C4-2B (cell line): ENCODE measurements at regions not wholly inside any gene's neighbourhood (a gene's known extent, or its start where the extent isn't known, plus 50 kb on each side); places are given as distances from the start of the nearest gene placed in this dataset.

Experiments used
- ZFX ChIP-seq: fragments of 450-650 bp; IDR thresholded peaks from 2 replicates; pipeline ENCODE4 v1.6.1; 2017
- TF ChIP-seq, protein P1 (sequence below): fragments of 450-650 bp; conservative IDR thresholded peaks from 2 replicates; pipeline ENCODE4 v1.5.1; 2017; ENCODE audit warnings: mild to moderate bottlenecking

DNA sequence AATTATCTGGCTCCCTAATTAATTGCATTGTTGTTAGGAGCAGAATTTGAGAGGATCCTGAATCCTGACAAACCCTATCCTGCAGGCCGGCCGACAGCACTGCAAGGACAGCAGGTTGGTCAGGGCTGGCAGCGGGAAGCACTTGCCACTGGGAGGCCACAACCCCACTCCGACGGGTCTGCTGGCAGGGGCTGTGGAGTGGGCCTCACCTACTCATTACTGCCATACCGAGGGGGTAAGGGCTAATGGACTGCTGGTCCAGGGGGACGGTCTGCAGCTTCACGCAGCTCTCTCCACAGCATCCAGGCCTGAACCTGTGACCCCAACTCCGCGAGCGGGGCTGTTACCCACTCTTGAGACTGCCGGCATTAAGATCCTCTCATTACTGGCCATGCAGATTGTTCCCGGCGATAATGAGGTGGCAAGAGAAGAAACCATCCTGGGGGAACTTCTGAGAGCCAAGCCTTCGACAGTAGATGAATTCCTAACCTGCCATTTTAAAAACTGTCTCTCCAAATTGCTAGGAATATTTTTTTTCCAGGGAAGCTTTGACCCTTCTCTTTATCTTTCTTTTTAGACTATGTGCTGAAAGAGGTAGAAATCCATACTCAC, 501.3 kb downstream of the OMA1 start:
- TF ChIP-seq, protein P1, sequence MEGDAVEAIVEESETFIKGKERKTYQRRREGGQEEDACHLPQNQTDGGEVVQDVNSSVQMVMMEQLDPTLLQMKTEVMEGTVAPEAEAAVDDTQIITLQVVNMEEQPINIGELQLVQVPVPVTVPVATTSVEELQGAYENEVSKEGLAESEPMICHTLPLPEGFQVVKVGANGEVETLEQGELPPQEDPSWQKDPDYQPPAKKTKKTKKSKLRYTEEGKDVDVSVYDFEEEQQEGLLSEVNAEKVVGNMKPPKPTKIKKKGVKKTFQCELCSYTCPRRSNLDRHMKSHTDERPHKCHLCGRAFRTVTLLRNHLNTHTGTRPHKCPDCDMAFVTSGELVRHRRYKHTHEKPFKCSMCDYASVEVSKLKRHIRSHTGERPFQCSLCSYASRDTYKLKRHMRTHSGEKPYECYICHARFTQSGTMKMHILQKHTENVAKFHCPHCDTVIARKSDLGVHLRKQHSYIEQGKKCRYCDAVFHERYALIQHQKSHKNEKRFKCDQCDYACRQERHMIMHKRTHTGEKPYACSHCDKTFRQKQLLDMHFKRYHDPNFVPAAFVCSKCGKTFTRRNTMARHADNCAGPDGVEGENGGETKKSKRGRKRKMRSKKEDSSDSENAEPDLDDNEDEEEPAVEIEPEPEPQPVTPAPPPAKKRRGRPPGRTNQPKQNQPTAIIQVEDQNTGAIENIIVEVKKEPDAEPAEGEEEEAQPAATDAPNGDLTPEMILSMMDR: no peak
- TF ChIP-seq ZFX: no peak
